Stimulated activated CD4-positive, alpha-beta T cell treated with anti-CD3 and anti-CD28 coated beads, Interleukin-12 subunit alpha, Interleukin-12 subunit beta, amount 100 ng/mL, for 48 hours (primary cell): ENCODE measurements at regions not wholly inside any gene's neighbourhood (a gene's known extent, or its start where the extent isn't known, plus 50 kb on each side); places are given as distances from the start of the nearest gene placed in this dataset.

Experiments used
- DNase-seq, 3 donors: peaks; one replicate each; pipeline ENCODE4 v3.0.0-alpha.2; 2020; ENCODE audit warnings: low read depth in 2 of 3, low spot score in 1 of 3

GRCh38 chr7:109261781-109262180 lies 692.1 kb downstream of the DNAJB9 start:
- no peak for DNase-seq

GRCh38 chr7:109266610-109267009 lies 696.9 kb downstream of the DNAJB9 start:
- DNase-seq, result no peak

- DNase-seq, result no peak
These were observed 706.7 kb downstream of the DNAJB9 start for GRCh38 chr7:109276348-109276747.

- no peak for DNase-seq
These were observed 713.1 kb downstream of the DNAJB9 start for GRCh38 chr7:109282726-109283125.

- DNase-seq, result no peak
These were observed 715.3 kb downstream of the DNAJB9 start for GRCh38 chr7:109284943-109285342.

- no peak for DNase-seq
These were observed 725.5 kb downstream of the DNAJB9 start for GRCh38 chr7:109295158-109295557.

- no peak for DNase-seq
These were observed 739.1 kb downstream of the DNAJB9 start for GRCh38 chr7:109308816-109309215.

GRCh38 chr7:109309790-109310189 lies 740.1 kb downstream of the DNAJB9 start:
- DNase-seq, result no peak

GRCh38 chr7:109318136-109318535 lies 748.5 kb downstream of the DNAJB9 start:
- no peak for DNase-seq

- DNase-seq, result no peak
These were observed 753.2 kb downstream of the DNAJB9 start for GRCh38 chr7:109322833-109323232.

GRCh38 chr7:109331423-109331822 lies 761.7 kb downstream of the DNAJB9 start:
- no peak for DNase-seq

GRCh38 chr7:109335951-109336350 lies 766.3 kb downstream of the DNAJB9 start:
- DNase-seq, result no peak

- no peak for DNase-seq
These were observed 766.9 kb downstream of the DNAJB9 start for GRCh38 chr7:109336531-109336930.

- no peak for DNase-seq
These were observed 774.0 kb downstream of the DNAJB9 start for GRCh38 chr7:109343678-109344077.

- DNase-seq, result no peak
These were observed 781.8 kb downstream of the DNAJB9 start for GRCh38 chr7:109351493-109351892.

- DNase-seq, result no peak
These were observed 784.3 kb downstream of the DNAJB9 start for GRCh38 chr7:109354000-109354399.

GRCh38 chr7:109354552-109354951 lies 784.9 kb downstream of the DNAJB9 start:
- no peak for DNase-seq

GRCh38 chr7:109375823-109376222 lies 806.1 kb downstream of the DNAJB9 start:
- DNase-seq, result no peak

GRCh38 chr7:109376576-109376975 lies 806.9 kb downstream of the DNAJB9 start:
- DNase-seq, result no peak

GRCh38 chr7:109377076-109377884 lies 807.6 kb downstream of the DNAJB9 start:
- DNase-seq, result no peak

GRCh38 chr7:109386959-109387358 lies 817.3 kb downstream of the DNAJB9 start:
- no peak for DNase-seq

GRCh38 chr7:109387530-109387929 lies 817.9 kb downstream of the DNAJB9 start:
- no peak for DNase-seq

- no peak for DNase-seq
These were observed 821.6 kb downstream of the DNAJB9 start for GRCh38 chr7:109391240-109391639.
